PC-9 (cell line): ENCODE measurements at regions not wholly inside any gene's neighbourhood (a gene's known extent, or its start where the extent isn't known, plus 50 kb on each side); places are given as distances from the start of the nearest gene placed in this dataset.

Experiments used
- BruUV-seq: library from RNA; stranded (reverse); fragments of 400-500 nt; replicated peaks from 2 replicates; lab custom pipeline; 2021; lab: Mats Ljungman, UMichigan
- CTCF ChIA-PET: fragments of 300-600 bp; sonication (Branson Sonifier 250); formaldehyde crosslinking; loops from one replicate; lab custom pipeline; 2022; ENCODE audit warnings: antibody characterized with exemption; lab: Charles Lee
- POLR2A ChIA-PET: fragments of 300-600 bp; sonication (Branson Sonifier 250); formaldehyde crosslinking; loops from one replicate; lab custom pipeline; 2022; ENCODE audit warnings: antibody characterized with exemption; ENCODE audit not compliant: unreplicated experiment; lab: Charles Lee
- DNase-seq, 2 experiments: peaks; one replicate each; pipeline versions ENCODE4 v3.0.0 to v3.0.0-alpha.2; 2015 to 2022; ENCODE audit warnings: mixed read lengths in 1 of 2
- H2AFZ ChIP-seq: fragments of 200-600 bp; sonication (generic); 2 replicates; pipeline ENCODE4 v1.8.1; 2017; ENCODE audit warnings: antibody characterized with exemption
- H3F3A ChIP-seq: fragments of 200-600 bp; sonication (generic); 2 replicates; pipeline ENCODE4 v1.8.1; 2017; ENCODE audit warnings: antibody characterized with exemption, mild to moderate bottlenecking, low read depth; ENCODE audit not compliant: insufficient read depth
- H3K27ac ChIP-seq: fragments of 200-600 bp; sonication (generic); 2 replicates; pipeline ENCODE4 v1.6.1; 2016; ENCODE audit warnings: mixed run types
- H3K27me3 ChIP-seq: fragments of 200-600 bp; sonication (generic); 2 replicates; pipeline ENCODE4 v1.6.1; 2016; ENCODE audit warnings: low read depth, mixed run types; ENCODE audit not compliant: insufficient read depth
- H3K36me3 ChIP-seq: fragments of 200-600 bp; sonication (generic); 2 replicates; pipeline ENCODE4 v1.6.1; 2016; ENCODE audit warnings: low read depth, mixed run types
- H3K4me1 ChIP-seq: fragments of 200-600 bp; sonication (generic); replicated peaks from 2 replicates; pipeline ENCODE4 v1.6.1; 2016; ENCODE audit warnings: mixed run types; ENCODE audit not compliant: insufficient read depth
- H3K4me2 ChIP-seq: fragments of 200-600 bp; sonication (generic); 2 replicates; pipeline ENCODE4 v1.6.1; 2017; ENCODE audit warnings: mixed run types
- H3K4me3 ChIP-seq: fragments of 200-600 bp; sonication (generic); 2 replicates; pipeline ENCODE4 v1.6.1; 2016; ENCODE audit warnings: mixed run types
- H3K79me2 ChIP-seq: fragments of 200-600 bp; sonication (generic); 2 replicates; pipeline ENCODE4 v1.6.1; 2017; ENCODE audit warnings: low read depth, mixed run types
- H3K9me2 ChIP-seq: fragments of 200-600 bp; sonication (generic); 2 replicates; pipeline ENCODE4 v1.8.1; 2017; ENCODE audit warnings: mild to moderate bottlenecking; ENCODE audit not compliant: insufficient read depth
- H3K9me3 ChIP-seq: fragments of 200-600 bp; sonication (generic); 2 replicates; pipeline ENCODE4 v1.8.1; 2016; ENCODE audit warnings: low read depth; ENCODE audit not compliant: insufficient read depth
- H4K20me1 ChIP-seq: fragments of 200-600 bp; sonication (generic); 2 replicates; pipeline ENCODE4 v1.8.1; 2017; ENCODE audit not compliant: insufficient read depth
- EZH2 ChIP-seq: fragments of 200-600 bp; sonication (generic); IDR thresholded peaks from 2 replicates; pipeline ENCODE4 v1.8.0; 2017; ENCODE audit warnings: antibody characterized with exemption, low read depth
- intact Hi-C: fragments of 100-400 bp; cut with micrococcal nuclease; formaldehyde crosslinking; loops from one replicate; pipeline ENCODE4 v1.10.0; 2022; ENCODE audit not compliant: unreplicated experiment
- TF ChIP-seq, protein P1 (sequence below): fragments of 200-600 bp; sonication (generic); conservative IDR thresholded peaks from 2 replicates; pipeline ENCODE4 v1.6.1; 2017; ENCODE audit warnings: mixed run types, antibody characterized with exemption, mild to moderate bottlenecking, moderate library complexity

DNA sequence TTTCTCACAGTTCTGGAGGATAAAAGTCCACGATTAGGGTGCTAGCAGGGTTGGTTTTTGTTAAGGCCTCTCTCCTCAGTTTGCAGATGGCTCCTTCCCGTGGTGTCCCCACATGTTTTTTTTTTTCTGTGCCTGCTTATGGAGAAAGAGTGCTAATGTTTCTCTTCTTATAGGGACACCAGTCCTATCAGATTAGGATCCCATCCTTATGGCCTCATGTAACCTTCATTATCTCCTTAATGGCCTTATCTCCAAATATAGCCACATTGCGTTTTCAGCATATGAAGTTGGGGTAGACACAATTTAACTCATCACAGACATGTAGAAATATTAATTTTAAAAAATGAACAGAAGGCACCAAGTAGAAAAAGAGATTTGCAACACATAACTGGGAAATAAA, 755.7 kb upstream of the CELF4 start:
- no peaks in the 10 kb centered on the region for H3K4me1 ChIP-seq
- BruUV-seq: no TSS peak
- H3K4me3 ChIP-seq: no peak overlapping the region
- H3K4me2 ChIP-seq: no peak overlapping the region
- intact Hi-C loops: no loop called here
- CTCF ChIA-PET: no interaction called here
- H3K79me2 ChIP-seq: no peaks in the 10 kb centered on the region
- no peak for TF ChIP-seq EZH2
- TF ChIP-seq, protein P1, sequence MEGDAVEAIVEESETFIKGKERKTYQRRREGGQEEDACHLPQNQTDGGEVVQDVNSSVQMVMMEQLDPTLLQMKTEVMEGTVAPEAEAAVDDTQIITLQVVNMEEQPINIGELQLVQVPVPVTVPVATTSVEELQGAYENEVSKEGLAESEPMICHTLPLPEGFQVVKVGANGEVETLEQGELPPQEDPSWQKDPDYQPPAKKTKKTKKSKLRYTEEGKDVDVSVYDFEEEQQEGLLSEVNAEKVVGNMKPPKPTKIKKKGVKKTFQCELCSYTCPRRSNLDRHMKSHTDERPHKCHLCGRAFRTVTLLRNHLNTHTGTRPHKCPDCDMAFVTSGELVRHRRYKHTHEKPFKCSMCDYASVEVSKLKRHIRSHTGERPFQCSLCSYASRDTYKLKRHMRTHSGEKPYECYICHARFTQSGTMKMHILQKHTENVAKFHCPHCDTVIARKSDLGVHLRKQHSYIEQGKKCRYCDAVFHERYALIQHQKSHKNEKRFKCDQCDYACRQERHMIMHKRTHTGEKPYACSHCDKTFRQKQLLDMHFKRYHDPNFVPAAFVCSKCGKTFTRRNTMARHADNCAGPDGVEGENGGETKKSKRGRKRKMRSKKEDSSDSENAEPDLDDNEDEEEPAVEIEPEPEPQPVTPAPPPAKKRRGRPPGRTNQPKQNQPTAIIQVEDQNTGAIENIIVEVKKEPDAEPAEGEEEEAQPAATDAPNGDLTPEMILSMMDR: no peak
- no peaks in the 10 kb centered on the region for H3F3A ChIP-seq
- no peak overlapping the region for H2AFZ ChIP-seq
- H3K9me3 ChIP-seq: no peaks in the 10 kb centered on the region
- no peak for DNase-seq
- no peaks in the 10 kb centered on the region for H4K20me1 ChIP-seq
- no peaks in the 10 kb centered on the region for H3K36me3 ChIP-seq
- POLR2A ChIA-PET: no interaction called here
- no peak overlapping the region for H3K27ac ChIP-seq
- no peaks in the 10 kb centered on the region for H3K27me3 ChIP-seq
- no peaks in the 10 kb centered on the region for H3K9me2 ChIP-seq

DNA sequence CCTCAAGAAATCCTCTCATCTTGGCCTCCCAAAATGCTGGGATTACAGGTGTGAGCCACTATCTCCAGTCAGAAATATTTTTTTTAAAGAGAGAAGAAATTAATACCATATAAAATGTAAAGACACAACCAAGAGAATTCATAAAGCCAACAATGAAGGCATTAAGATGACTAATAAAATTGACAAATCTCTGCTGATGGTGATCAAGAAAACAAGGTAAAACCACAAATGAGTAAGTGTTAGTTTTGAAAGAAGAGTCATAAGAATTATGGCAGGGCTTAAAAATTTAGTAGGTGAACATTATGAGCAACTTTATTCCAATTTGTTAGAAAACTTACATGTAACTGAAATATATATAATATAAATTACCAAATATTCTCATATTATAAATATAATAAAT, 752.8 kb upstream of the CELF4 start:
- Histone ChIP-seq H3K79me2 (no peaks in the 10 kb centered on the region), H3K9me2 (no peaks in the 10 kb centered on the region), H3K4me3 (no peak overlapping the region), H3K4me2 (no peak overlapping the region), H4K20me1 (no peaks in the 10 kb centered on the region), H3K27me3 (no peaks in the 10 kb centered on the region), H3K4me1 (no peaks in the 10 kb centered on the region), H3K9me3 (no peaks in the 10 kb centered on the region), H3K36me3 (no peaks in the 10 kb centered on the region), H3F3A (no peaks in the 10 kb centered on the region), H3K27ac (no peak overlapping the region), H2AFZ (no peak overlapping the region)
- DNase-seq: no peak
- intact Hi-C loops: no loop called here
- POLR2A ChIA-PET: no interaction called here
- TF ChIP-seq EZH2: no peak
- TF ChIP-seq, protein P1: no peak
- CTCF ChIA-PET: no interaction called here
- no TSS peak for BruUV-seq

DNA sequence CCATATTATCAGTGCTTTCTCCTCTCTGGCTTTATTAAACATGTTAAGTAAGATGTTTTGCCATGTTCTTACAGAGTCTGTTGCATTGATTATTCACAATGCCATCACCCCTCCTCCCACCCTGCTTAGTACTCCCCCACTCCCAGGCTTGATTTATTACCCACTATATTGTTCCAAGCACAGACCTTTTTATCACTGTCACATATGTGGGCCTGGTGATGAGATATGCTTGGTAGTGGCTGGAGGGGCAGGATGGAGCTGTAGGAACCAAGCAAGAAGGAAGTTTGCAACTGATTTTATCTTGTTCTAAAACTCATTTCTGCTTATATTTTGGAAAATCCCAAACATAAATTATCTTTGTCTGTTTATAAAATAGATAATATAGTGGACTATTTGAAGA, 748.2 kb upstream of the CELF4 start:
- Histone ChIP-seq H2AFZ (no peak overlapping the region), H4K20me1 (no peaks in the 10 kb centered on the region), H3F3A (no peaks in the 10 kb centered on the region), H3K27ac (no peak overlapping the region), H3K4me2 (no peak overlapping the region), H3K4me3 (no peak overlapping the region), H3K27me3 (no peaks in the 10 kb centered on the region), H3K79me2 (no peaks in the 10 kb centered on the region), H3K9me3 (no peaks in the 10 kb centered on the region), H3K36me3 (no peaks in the 10 kb centered on the region), H3K4me1 (no peaks in the 10 kb centered on the region), H3K9me2 (no peaks in the 10 kb centered on the region)
- TF ChIP-seq, protein P1: no peak
- no peak for TF ChIP-seq EZH2
- no TSS peak for BruUV-seq
- ChIA-PET CTCF (no interaction called here), POLR2A (no interaction called here)
- no peak for DNase-seq
- intact Hi-C loops: no loop called here
